ENCODE measurements at regions not wholly inside any gene's neighbourhood (a gene's known extent, or its start where the extent isn't known, plus 50 kb on each side); places are given as distances from the start of the nearest gene placed in this dataset.

GRCh38 chr7:45367026-45367425, 207.1 kb upstream of the ADCY1 start:
- H3K27me3 Mint-ChIP-seq (ENCODE audit: low read depth) = no peaks in the 10 kb centered on the region; the same call in 1 of the 2 replicates
- DNase-seq (ENCODE audit: low spot score) (no peak), ATAC-seq (no peak)
- POLR2A ChIA-PET = no interaction called here
- no peak overlapping the region for H3K27ac Mint-ChIP-seq
- peaks cover 10% of the 10 kb centered on the region for H3K9me3 Mint-ChIP-seq
- CTCF ChIA-PET = no interaction called here
- no peaks in the 10 kb centered on the region for H3K4me1 Mint-ChIP-seq
- TF ChIP-seq KAT7 (CRISPR knock-in tag; IDR thresholded peaks at IDR 0.05; ENCODE audit: borderline replicate concordance) = no peak
- TF ChIP-seq HMGA2 (CRISPR knock-in tag; IDR thresholded peaks at IDR 0.05) = no peak
- no peak for TF ChIP-seq ZNF121 (CRISPR knock-in tag; IDR thresholded peaks at IDR 0.05)
- TF ChIP-seq E2F1 (CRISPR knock-in tag; IDR thresholded peaks at IDR 0.05) = no peak
- TF ChIP-seq TCF7 (CRISPR knock-in tag; IDR thresholded peaks at IDR 0.05; ENCODE audit: low read depth) = no peak
- TF ChIP-seq USF1 (CRISPR knock-in tag; IDR thresholded peaks at IDR 0.05) = no peak
- no peak for TF ChIP-seq ZNF138 (CRISPR knock-in tag; conservative IDR thresholded peaks at IDR 0.05)
- no peak for TF ChIP-seq ZNF317 (CRISPR knock-in tag; IDR thresholded peaks at IDR 0.05; ENCODE audit: borderline replicate concordance, low read depth)
- TF ChIP-seq IRF1 (CRISPR knock-in tag; IDR thresholded peaks at IDR 0.05) = no peak
- TF ChIP-seq FOXJ3 (CRISPR knock-in tag; IDR thresholded peaks at IDR 0.05; ENCODE audit: borderline replicate concordance) = no peak
- TF ChIP-seq SOX15 (CRISPR knock-in tag; IDR thresholded peaks at IDR 0.05) = no peak
- TF ChIP-seq ZNF232 (CRISPR knock-in tag; IDR thresholded peaks at IDR 0.05) = no peak
- no peak for TF ChIP-seq SP1 (CRISPR knock-in tag; conservative IDR thresholded peaks at IDR 0.05)
- no peak for TF ChIP-seq MXD4 (CRISPR knock-in tag; IDR thresholded peaks at IDR 0.05; ENCODE audit: borderline replicate concordance)
- TF ChIP-seq USF2 (CRISPR knock-in tag; IDR thresholded peaks at IDR 0.05) = no peak
- TF ChIP-seq ZNF396 (CRISPR knock-in tag; IDR thresholded peaks at IDR 0.05; ENCODE audit: borderline replicate concordance) = no peak
- TF ChIP-seq FOXP1 (CRISPR knock-in tag; IDR thresholded peaks at IDR 0.05; ENCODE audit: borderline replicate concordance) = no peak
- H3K4me3 Mint-ChIP-seq = no peak overlapping the region
- H3K36me3 Mint-ChIP-seq = no peaks in the 10 kb centered on the region

- CTCF ChIA-PET = no interaction called here
- TF ChIP-seq ZMAT4 (CRISPR knock-in tag; IDR thresholded peaks at IDR 0.05) = no peak
- no peak for TF ChIP-seq FOXJ3 (CRISPR knock-in tag; IDR thresholded peaks at IDR 0.05; ENCODE audit: borderline replicate concordance)
- TF ChIP-seq OVOL2 (CRISPR knock-in tag; IDR thresholded peaks at IDR 0.05; ENCODE audit: borderline replicate concordance) = no peak
- no peak for TF ChIP-seq ZNF138 (CRISPR knock-in tag; conservative IDR thresholded peaks at IDR 0.05)
- no peak for TF ChIP-seq KAT7 (CRISPR knock-in tag; IDR thresholded peaks at IDR 0.05; ENCODE audit: borderline replicate concordance)
- no peak for TF ChIP-seq MXD4 (CRISPR knock-in tag; IDR thresholded peaks at IDR 0.05; ENCODE audit: borderline replicate concordance)
- TF ChIP-seq HMGA2 (CRISPR knock-in tag; IDR thresholded peaks at IDR 0.05) = no peak
- no peak for TF ChIP-seq ATF3 (CRISPR knock-in tag; conservative IDR thresholded peaks at IDR 0.05)
- no peak for TF ChIP-seq MAX (CRISPR knock-in tag; IDR thresholded peaks at IDR 0.05)
- no peak for TF ChIP-seq RORB (CRISPR knock-in tag; IDR thresholded peaks at IDR 0.05)
Observed at GRCh38 chr7:45368129-45368807, 205.9 kb upstream of the ADCY1 start.

More at GRCh38 chr7:45368129-45368807, 205.9 kb upstream of the ADCY1 start:
- POLR2A ChIA-PET = no interaction called here
- DNase-seq (ENCODE audit: low spot score) = no peak
- Mint-ChIP-seq H3K9me3 (peaks cover 15% of the 10 kb centered on the region), H3K36me3 (peaks cover 5% of the 10 kb centered on the region; the same call in 1 of the 2 replicates), H3K27me3 (ENCODE audit: low read depth) (no peaks in the 10 kb centered on the region), H3K4me3 (no peak overlapping the region), H3K27ac (no peak overlapping the region), H3K4me1 (no peaks in the 10 kb centered on the region)
- no peak for ATAC-seq

Data from WTC11 (cell line).